Smooth muscle cell (in vitro differentiated cells): ENCODE measurements at regions not wholly inside any gene's neighbourhood (a gene's known extent, or its start where the extent isn't known, plus 50 kb on each side); places are given as distances from the start of the nearest gene placed in this dataset.

Experiments used
- DNase-seq: peaks from one replicate; lab custom pipeline; 2025; ENCODE audit not compliant: unreplicated experiment; lab: John Stamatoyannopoulos, UW
- H2AFZ ChIP-seq: fragments of 200-600 bp; sonication (generic); 2 replicates; pipeline ENCODE4 v1.6.0; 2016; ENCODE audit warnings: antibody characterized with exemption, low read depth, mild to moderate bottlenecking
- H3F3A ChIP-seq: fragments of 200-600 bp; sonication (generic); 2 replicates; pipeline ENCODE4 v1.6.0; 2017; ENCODE audit warnings: antibody characterized with exemption, low read depth
- H3K27ac ChIP-seq: fragments of 200-600 bp; sonication (generic); 2 replicates; pipeline ENCODE4 v1.5.1; 2016; ENCODE audit warnings: low read depth, mild to moderate bottlenecking
- H3K27me3 ChIP-seq: fragments of 200-600 bp; sonication (generic); 2 replicates; pipeline ENCODE4 v1.6.1; 2016; ENCODE audit warnings: low read depth, mild to moderate bottlenecking
- H3K36me3 ChIP-seq: fragments of 200-600 bp; sonication (generic); 2 replicates; pipeline ENCODE4 v1.5.1; 2016; ENCODE audit warnings: low read depth
- H3K4me1 ChIP-seq: fragments of 200-600 bp; sonication (generic); 2 replicates; pipeline ENCODE4 v1.5.1; 2016; ENCODE audit warnings: low read depth
- H3K4me2 ChIP-seq: fragments of 200-600 bp; sonication (generic); 2 replicates; pipeline ENCODE4 v1.6.0; 2016; ENCODE audit warnings: mild to moderate bottlenecking
- H3K4me3 ChIP-seq: fragments of 200-600 bp; sonication (generic); 2 replicates; pipeline ENCODE4 v1.5.1; 2016; ENCODE audit warnings: mild to moderate bottlenecking
- H3K79me2 ChIP-seq: fragments of 200-600 bp; sonication (generic); 2 replicates; pipeline ENCODE4 v1.6.0; 2016; ENCODE audit warnings: low read depth, mild to moderate bottlenecking
- H3K9ac ChIP-seq: fragments of 200-600 bp; sonication (generic); 2 replicates; pipeline ENCODE4 v1.6.0; 2016; ENCODE audit warnings: low read depth
- H3K9me3 ChIP-seq: fragments of 200-600 bp; sonication (generic); replicated peaks from 2 replicates; pipeline ENCODE4 v1.5.1; 2016; ENCODE audit warnings: low read depth
- H4K20me1 ChIP-seq: fragments of 200-600 bp; sonication (generic); 2 replicates; pipeline ENCODE4 v1.6.0; 2016; ENCODE audit warnings: low read depth
- CTCF ChIP-seq: fragments of 200-600 bp; sonication (generic); IDR thresholded peaks from 2 replicates; pipeline ENCODE4 v1.5.1; 2017; ENCODE audit warnings: borderline replicate concordance, mild to moderate bottlenecking, antibody characterized with exemption; ENCODE audit not compliant: insufficient read depth, poor library complexity, severe bottlenecking
- WGBS: methylation state at CpG from one replicate; pipeline ENCODE4 v1.1.7; 2016; ENCODE audit warnings: low lambda C conversion rate; 5-methylcytosine and 5-hydroxymethylcytosine counted together

GRCh38 chr3:64445109-64445943, 220.1 kb upstream of the PRICKLE2 start:
- Histone ChIP-seq H3F3A (peaks cover 24% of the 10 kb centered on the region), H3K4me1 (peaks cover 18% of the 10 kb centered on the region), H3K27ac (no peak overlapping the region), H3K36me3 (no peaks in the 10 kb centered on the region), H3K4me2 (peak overlapping the region; percentile 87), H3K9me3 (no peaks in the 10 kb centered on the region), H2AFZ (peak overlapping the region; percentile 94), H3K79me2 (no peaks in the 10 kb centered on the region), H3K27me3 (no peaks in the 10 kb centered on the region), H4K20me1 (no peaks in the 10 kb centered on the region), H3K4me3 (peak overlapping the region; percentile 71), H3K9ac (peak overlapping the region; percentile 41)
- DNase-seq: no peak
- 13% methylated on average over 16 of the region's 79 CpGs for WGBS
- no peak for TF ChIP-seq CTCF

- H3K4me2 ChIP-seq: peak overlapping the region; percentile 87
- peak overlapping the region; percentile 49 for H3K27ac ChIP-seq
- WGBS: 14% methylated on average over 29 of the region's 29 CpGs
- H3K27me3 ChIP-seq: no peaks in the 10 kb centered on the region
- no peaks in the 10 kb centered on the region for H4K20me1 ChIP-seq
- DNase-seq: no peak
- peak overlapping the region; percentile 94 for H2AFZ ChIP-seq
- TF ChIP-seq CTCF: no peak
- H3K4me1 ChIP-seq: peaks cover 18% of the 10 kb centered on the region
- peak overlapping the region; percentile 71 for H3K4me3 ChIP-seq
- no peaks in the 10 kb centered on the region for H3K79me2 ChIP-seq
- no peaks in the 10 kb centered on the region for H3K9me3 ChIP-seq
- no peaks in the 10 kb centered on the region for H3K36me3 ChIP-seq
- peaks cover 28% of the 10 kb centered on the region for H3F3A ChIP-seq
- peak overlapping the region; percentile 41 for H3K9ac ChIP-seq
Observed at GRCh38 chr3:64444490-64445108, 219.3 kb upstream of the PRICKLE2 start.

GRCh38 chr3:64443546-64444381, 218.5 kb upstream of the PRICKLE2 start:
- no peak for TF ChIP-seq CTCF
- peak overlapping the region; percentile 87 for H3K4me2 ChIP-seq
- H4K20me1 ChIP-seq: no peaks in the 10 kb centered on the region
- peaks cover 19% of the 10 kb centered on the region for H3K4me1 ChIP-seq
- H3F3A ChIP-seq: peaks cover 28% of the 10 kb centered on the region
- WGBS: 29% methylated on average over 16 of the region's 16 CpGs
- H3K4me3 ChIP-seq: peak overlapping the region; percentile 71
- no peak overlapping the region for H3K9ac ChIP-seq
- no peaks in the 10 kb centered on the region for H3K79me2 ChIP-seq
- peak; percentile 28 for DNase-seq
- no peak overlapping the region for H2AFZ ChIP-seq
- H3K36me3 ChIP-seq: no peaks in the 10 kb centered on the region
- H3K9me3 ChIP-seq: no peaks in the 10 kb centered on the region
- peak overlapping the region; percentile 49 for H3K27ac ChIP-seq
- H3K27me3 ChIP-seq: no peaks in the 10 kb centered on the region
